IMR-90 (cell line): ENCODE measurements at regions not wholly inside any gene's neighbourhood (a gene's known extent, or its start where the extent isn't known, plus 50 kb on each side); places are given as distances from the start of the nearest gene placed in this dataset.

Source experiments
- ATAC-seq: fragments of 200-7000 bp; cut with Tn5 transposase; 2 replicates; pipeline ENCODE4 v1.9.1; 2020; ENCODE audit warnings: low read depth, mild to moderate bottlenecking, moderate library complexity
- BruUV-seq: library from RNA; stranded (reverse); fragments of 400-500 nt; replicated peaks from 2 replicates; lab custom pipeline; 2021; lab: Mats Ljungman, UMichigan
- CTCF ChIA-PET: fragments of 300-600 bp; formaldehyde crosslinking; extraction: SDS; loops from one replicate; lab custom pipeline; 2021; ENCODE audit warnings: antibody characterized with exemption; lab: Yijun Ruan, JAX
- POLR2A ChIA-PET: fragments of 300-600 bp; sonication (Branson Sonifier 250); formaldehyde crosslinking; loops from one replicate; lab custom pipeline; 2022; ENCODE audit warnings: antibody characterized with exemption; ENCODE audit not compliant: unreplicated experiment; lab: Charles Lee
- DNase-seq: peaks from one replicate; pipeline ENCODE4 v3.0.0; 2013
- H2AFZ ChIP-seq: replicated peaks from 2 replicates; pipeline ENCODE3; 2013; ENCODE audit warnings: low read length, mild to moderate bottlenecking; ENCODE audit not compliant: poor library complexity
- H2AK5ac ChIP-seq: 2 replicates; pipeline ENCODE4 v1.6.1; 2013; ENCODE audit warnings: low read depth, low read length, inconsistent platforms
- H2AK9ac ChIP-seq: replicated peaks from 2 replicates; pipeline ENCODE3; 2013; ENCODE audit warnings: mild to moderate bottlenecking, low read depth, low read length, moderate library complexity; ENCODE audit not compliant: poor library complexity
- H2BK120ac ChIP-seq: 2 replicates; pipeline ENCODE4 v1.6.1; 2013; ENCODE audit warnings: low read depth, low read length, inconsistent platforms
- H2BK15ac ChIP-seq: 3 replicates; pipeline ENCODE4 v1.6.1; 2013; ENCODE audit warnings: low read depth, low read length, inconsistent platforms
- H2BK20ac ChIP-seq: 2 replicates; pipeline ENCODE4 v1.6.1; 2013; ENCODE audit warnings: low read depth, mild to moderate bottlenecking, inconsistent platforms, low read length, moderate library complexity
- H2BK5ac ChIP-seq: 2 replicates; pipeline ENCODE4 v1.6.1; 2013; ENCODE audit warnings: mild to moderate bottlenecking, low read depth, low read length, inconsistent platforms; ENCODE audit not compliant: poor library complexity, severe bottlenecking
- H3K14ac ChIP-seq: replicated peaks from 2 replicates; pipeline ENCODE4 v1.6.1; 2013; ENCODE audit warnings: low read depth, low read length, inconsistent platforms
- H3K18ac ChIP-seq: 2 replicates; pipeline ENCODE4 v1.6.1; 2013; ENCODE audit warnings: low read depth, low read length, control low read depth
- H3K23ac ChIP-seq: 2 replicates; pipeline ENCODE4 v1.6.1; 2013; ENCODE audit warnings: low read depth, low read length, inconsistent platforms
- H3K27ac ChIP-seq: 2 replicates; pipeline ENCODE4 v1.5.1; 2013; ENCODE audit warnings: mild to moderate bottlenecking, control low read depth, low read length; ENCODE audit not compliant: insufficient read depth
- H3K27me3 ChIP-seq: 2 replicates; pipeline ENCODE4 v1.6.1; 2013; ENCODE audit warnings: low read length; ENCODE audit not compliant: control insufficient read depth, insufficient read depth
- H3K36me3 ChIP-seq: 2 replicates; pipeline ENCODE4 v1.6.1; 2013; ENCODE audit warnings: low read length, mixed read lengths; ENCODE audit not compliant: control insufficient read depth, insufficient read depth
- H3K4ac ChIP-seq: 2 replicates; pipeline ENCODE4 v1.6.1; 2013; ENCODE audit warnings: low read depth, low read length, inconsistent platforms
- H3K4me1 ChIP-seq: 2 replicates; pipeline ENCODE4 v1.6.1; 2013; ENCODE audit warnings: low read length, mixed read lengths; ENCODE audit not compliant: control insufficient read depth, insufficient read depth
- H3K4me2 ChIP-seq: 2 replicates; pipeline ENCODE4 v1.6.1; 2013; ENCODE audit warnings: low read depth, mild to moderate bottlenecking, control low read depth, low read length, moderate library complexity
- H3K4me3 ChIP-seq: 2 replicates; pipeline ENCODE4 v1.5.1; 2013; ENCODE audit warnings: low read depth, mild to moderate bottlenecking, control low read depth, low read length, moderate library complexity; ENCODE audit not compliant: insufficient read depth
- H3K56ac ChIP-seq: 2 replicates; pipeline ENCODE4 v1.6.1; 2013; ENCODE audit warnings: low read length, inconsistent platforms; ENCODE audit not compliant: insufficient read depth; ENCODE audit errors: extremely low read depth
- H3K79me1 ChIP-seq, 2 experiments: 2 replicates each; pipeline ENCODE4 v1.6.1; 2013; ENCODE audit warnings: low read length in 2 of 2, inconsistent platforms in 1 of 2, low read depth in 1 of 2
- H3K9ac ChIP-seq: 2 replicates; pipeline ENCODE4 v1.6.1; 2013; ENCODE audit warnings: low read depth, low read length, control low read depth
- H3K9me1 ChIP-seq: 2 replicates; pipeline ENCODE4 v1.6.1; 2013; ENCODE audit warnings: low read length, inconsistent platforms; ENCODE audit not compliant: insufficient read depth
- H3K9me3 ChIP-seq: 2 replicates; pipeline ENCODE4 v1.6.1; 2013; ENCODE audit warnings: low read length; ENCODE audit not compliant: control insufficient read depth, insufficient read depth
- H4K20me1 ChIP-seq: 2 replicates; pipeline ENCODE4 v1.6.1; 2013; ENCODE audit warnings: low read length, inconsistent platforms; ENCODE audit not compliant: insufficient read depth
- H4K5ac ChIP-seq: 2 replicates; pipeline ENCODE4 v1.6.1; 2013; ENCODE audit warnings: mild to moderate bottlenecking, low read depth, low read length, control low read depth
- H4K8ac ChIP-seq, 2 experiments: 2 replicates each; pipeline ENCODE4 v1.6.1; 2013; ENCODE audit warnings: low read depth in 2 of 2, low read length in 2 of 2, control low read depth in 1 of 2, inconsistent platforms in 1 of 2
- H4K91ac ChIP-seq: 2 replicates; pipeline ENCODE4 v1.6.1; 2013; ENCODE audit warnings: low read depth, low read length, inconsistent platforms; ENCODE audit not compliant: insufficient read depth
- BHLHE40 ChIP-seq: fragments of 150-350 bp; IDR thresholded peaks from 2 replicates; pipeline ENCODE4 v1.6.1; 2016; ENCODE audit warnings: mild to moderate bottlenecking, low read depth, low read length
- CEBPB ChIP-seq: IDR thresholded peaks from 2 replicates; pipeline ENCODE4 v1.6.1; 2012; ENCODE audit warnings: low read depth, low read length, improper control_type of control experiment
- CTCF ChIP-seq: conservative IDR thresholded peaks from 2 replicates; pipeline ENCODE4 v1.5.1; 2012; ENCODE audit warnings: mild to moderate bottlenecking, low read depth, low read length, improper control_type of control experiment
- FOS ChIP-seq: fragments of 150-350 bp; IDR thresholded peaks from 2 replicates; pipeline ENCODE4 v1.6.1; 2016; ENCODE audit warnings: low read depth, low read length
- MAZ ChIP-seq: IDR thresholded peaks from 2 replicates; pipeline ENCODE4 v1.6.1; 2012; ENCODE audit warnings: low read depth, mild to moderate bottlenecking, low read length, improper control_type of control experiment, moderate library complexity, borderline replicate concordance
- RAD21 ChIP-seq: IDR thresholded peaks from 2 replicates; pipeline ENCODE4 v1.6.1; 2012; ENCODE audit warnings: low read length, improper control_type of control experiment
- WGBS, 2 experiments: methylation state at CpG; one replicate each; pipeline versions ENCODE4 v1.1.5 to v1.1.7; 2013; ENCODE audit warnings: missing lambda C conversion rate in 2 of 2; ENCODE audit not compliant: insufficient read length in 1 of 2; ENCODE audit errors: extremely low coverage in 2 of 2; 5-methylcytosine and 5-hydroxymethylcytosine counted together
- dilution Hi-C: fragments of 300-500 bp; cut with HindIII; formaldehyde crosslinking; loops from one replicate; pipeline ENCODE4 v1.14.3; 2018; ENCODE audit warnings: low sequenced_read_pairs; ENCODE audit not compliant: unreplicated experiment
- in situ Hi-C: fragments of 300-500 bp; cut with MboI; formaldehyde crosslinking; loops from 3 replicates; pipeline ENCODE4 v1.14.3; 2019; ENCODE audit warnings: low sequenced_read_pairs, inconsistent platforms, mixed read lengths
- intact Hi-C: fragments of 100-400 bp; cut with micrococcal nuclease; formaldehyde crosslinking; loops from 2 replicates; pipeline ENCODE4 v1.10.0; 2022

DNA sequence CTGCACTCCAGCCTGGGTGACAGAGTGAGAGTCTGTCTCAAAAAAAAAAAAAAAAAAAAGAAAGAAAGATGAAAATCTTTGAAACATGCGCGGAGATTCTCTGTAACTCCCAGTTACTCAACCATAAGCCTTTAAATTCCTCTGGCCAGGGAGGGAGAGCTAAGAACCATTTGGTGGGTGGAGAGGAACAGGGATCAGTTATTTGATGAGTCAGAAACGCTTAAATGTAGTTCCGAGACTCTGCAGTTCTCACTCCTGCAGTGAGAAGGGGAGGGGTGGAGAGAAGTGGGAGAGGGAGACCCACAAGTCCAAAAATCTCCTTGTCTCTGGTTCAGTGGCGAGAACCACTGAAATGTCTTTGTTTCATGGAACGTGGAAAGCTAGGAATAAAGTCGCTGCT, 266.7 kb downstream of the SOX9 start (continued):
- TF ChIP-seq CTCF (no peak), MAZ (0 out of 2 replicates have a peak, but pooled peaks have one; percentile 20)

DNA sequence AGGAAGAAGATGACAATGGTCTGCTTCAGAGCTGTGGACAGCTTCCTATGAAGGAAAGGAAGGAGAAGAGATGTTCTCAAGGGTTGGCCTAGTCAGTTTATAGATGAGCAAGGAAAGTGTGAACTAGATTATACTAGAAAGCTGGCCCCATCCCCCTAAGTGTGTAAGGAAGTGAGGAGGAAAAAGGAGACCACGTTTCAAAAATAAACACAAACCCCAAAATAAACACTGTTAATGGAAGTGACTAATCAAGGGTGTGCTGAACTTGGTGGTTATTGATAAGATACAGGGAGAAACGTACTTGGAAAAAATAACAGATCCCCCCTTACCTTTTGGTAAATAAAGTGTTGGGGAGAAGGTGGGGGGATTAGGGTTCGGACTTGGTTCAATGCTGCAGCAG, 267.1 kb downstream of the SOX9 start:
- H3K9me3 ChIP-seq = no peaks in the 10 kb centered on the region
- H4K8ac ChIP-seq = peak overlapping the region; percentile 63 to 88; a peak in 3 of 4 replicates
- peak overlapping the region; percentile 84 for H2BK5ac ChIP-seq
- no peak overlapping the region for H2AK9ac ChIP-seq
- ATAC-seq (peak; percentile 4), DNase-seq (peak; percentile 46)
- no peaks in the 10 kb centered on the region for H3K27me3 ChIP-seq
- H3K9me1 ChIP-seq = peaks cover 25% of the 10 kb centered on the region
- peak overlapping the region; percentile 91 for H2BK120ac ChIP-seq
- 0 out of 2 replicates have a peak overlapping the region, but pooled peaks have one; percentile 55 for H3K4me2 ChIP-seq
- H3K9ac ChIP-seq = no peak overlapping the region; the same call in 1 of the 2 replicates
- WGBS, 2 experiments = no CpG with 5 or more reads among the region's 3 CpGs
- in situ Hi-C loops (loop anchor here (25.0 kb wide), 1 partner anchor 824 kb away; no protein-coding TSS in a partner anchor), intact Hi-C loops (loop anchor here (5.0 kb wide), 1 partner anchor 51 kb away; no protein-coding TSS in a partner anchor), dilution Hi-C loops (no loop called here)
- no peak for TF ChIP-seq RAD21
- TF ChIP-seq MAZ = no peak
- TF ChIP-seq BHLHE40 = peak; percentile 82
- TF ChIP-seq CEBPB = no peak
- 0 out of 2 replicates have a peak, but pooled peaks have one; percentile 10 for TF ChIP-seq FOS
- no peaks in the 10 kb centered on the region for H3K36me3 ChIP-seq
- H3K18ac ChIP-seq = peak overlapping the region; percentile 87; the same call in 1 of the 2 replicates
- H2BK20ac ChIP-seq = peak overlapping the region; percentile 83
- peak overlapping the region; percentile 44; the same call in 1 of the 2 replicates for H3K56ac ChIP-seq
- H3K4me1 ChIP-seq = peaks cover 36% of the 10 kb centered on the region
- H2AK5ac ChIP-seq = peak overlapping the region; percentile 97
- peak overlapping the region; percentile 75 for H3K14ac ChIP-seq
- H3K23ac ChIP-seq = peak overlapping the region; percentile 57; the same call in 1 of the 2 replicates
- no peaks in the 10 kb centered on the region; the same call in 1 of the 2 replicates for H4K20me1 ChIP-seq
- peak overlapping the region; percentile 80 for H2BK15ac ChIP-seq
- CTCF ChIA-PET = no interaction called here
- H4K91ac ChIP-seq = peak overlapping the region; percentile 86
- no peak overlapping the region for H2AFZ ChIP-seq
- H3K27ac ChIP-seq = peak overlapping the region; percentile 82; the same call in 1 of the 2 replicates
- peak overlapping the region; percentile 47; the same call in 1 of the 2 replicates for H4K5ac ChIP-seq
- peaks cover 0 to 9% of the 10 kb centered on the region in 2 experiments; a peak in 1 of 4 replicates for H3K79me1 ChIP-seq
- POLR2A ChIA-PET = interaction anchor here (0.7 kb wide), 2 partner anchors 92 to 267 kb away, joined by 7 to 8 read pairs; partner anchors contain the start of gene SOX9
- H3K4ac ChIP-seq = peak overlapping the region; percentile 81; the same call in 1 of the 2 replicates
- BruUV-seq = no TSS peak
- H3K4me3 ChIP-seq = no peak overlapping the region
